22Rv1 (cell line): ENCODE measurements at regions not wholly inside any gene's neighbourhood (a gene's known extent, or its start where the extent isn't known, plus 50 kb on each side); places are given as distances from the start of the nearest gene placed in this dataset.
"Not testable (repeated sequence)": the region's sequence is repeated elsewhere in the genome, so short reads cannot be mapped to it uniquely, and the experiment has no call there.

Source experiments
- CTCF ChIP-seq: fragments of 450-650 bp; IDR thresholded peaks from 2 replicates; pipeline ENCODE4 v1.5.1; 2017; ENCODE audit warnings: mild to moderate bottlenecking
- ZFX ChIP-seq: fragments of 450-650 bp; IDR thresholded peaks from 2 replicates; pipeline ENCODE4 v1.6.1; 2017; ENCODE audit warnings: antibody characterized with exemption, borderline replicate concordance

- TF ChIP-seq CTCF, ZFX: not testable (repeated sequence)
Measured at GRCh38 chr3:125910851-125911250, 58.1 kb upstream of the ROPN1B start.
